GM23248 (cell line): ENCODE measurements at regions not wholly inside any gene's neighbourhood (a gene's known extent, or its start where the extent isn't known, plus 50 kb on each side); places are given as distances from the start of the nearest gene placed in this dataset.

Source experiments
- EZH2 ChIP-seq: fragments of 200-600 bp; sonication (generic); IDR thresholded peaks from 2 replicates; pipeline ENCODE4 v1.6.1; 2018; ENCODE audit warnings: antibody characterized with exemption, mild to moderate bottlenecking; ENCODE audit not compliant: insufficient read depth, poor library complexity, severe bottlenecking
- EZH2phosphoT487 ChIP-seq: fragments of 200-600 bp; sonication (generic); IDR thresholded peaks from 2 replicates; pipeline ENCODE4 v1.6.1; 2018; ENCODE audit warnings: antibody characterized with exemption, moderate library complexity, mild to moderate bottlenecking, low read depth; ENCODE audit not compliant: insufficient read depth

DNA sequence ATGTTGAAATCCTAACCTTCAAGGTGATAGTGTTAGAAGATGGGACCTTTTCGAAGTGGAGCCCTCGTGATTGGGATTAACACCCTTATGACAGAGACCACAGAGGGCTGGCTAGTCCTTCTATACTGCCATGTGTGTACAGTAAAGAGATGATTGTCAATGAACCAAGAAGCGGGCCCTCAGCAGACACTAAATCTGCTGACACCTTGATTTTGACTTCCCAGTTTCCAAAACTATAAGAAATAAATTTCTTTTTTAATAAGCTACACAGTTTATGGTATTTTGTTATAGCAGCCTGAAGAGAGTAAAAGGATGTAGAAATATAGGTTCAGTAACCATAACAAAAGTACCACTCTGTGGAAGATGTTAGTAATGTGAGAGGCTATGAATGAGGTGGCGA is 419.0 kb upstream of the NUDT12 start:
- TF ChIP-seq EZH2 = no peak
- TF ChIP-seq EZH2phosphoT487 = no peak
